ENCODE measurements at regions not wholly inside any gene's neighbourhood (a gene's known extent, or its start where the extent isn't known, plus 50 kb on each side); places are given as distances from the start of the nearest gene placed in this dataset.

GRCh38 chr11:32200136-32200847, 109.4 kb downstream of the RCN1 start:
- TF ChIP-seq CTCF (IDR thresholded peaks at IDR 0.05) (no peak), POLR2A (IDR thresholded peaks at IDR 0.05) (no peak)
